GM12892 (cell line): ENCODE measurements at regions not wholly inside any gene's neighbourhood (a gene's known extent, or its start where the extent isn't known, plus 50 kb on each side); places are given as distances from the start of the nearest gene placed in this dataset.

Experiments
- POLR2A ChIP-seq: IDR thresholded peaks from 2 replicates; pipeline ENCODE4 v1.6.1; 2011; ENCODE audit warnings: low read depth, low read length, control low read depth
- POLR2AphosphoS5 ChIP-seq: IDR thresholded peaks from 2 replicates; pipeline ENCODE4 v1.6.1; 2011; ENCODE audit warnings: low read depth, low read length, control low read depth

DNA sequence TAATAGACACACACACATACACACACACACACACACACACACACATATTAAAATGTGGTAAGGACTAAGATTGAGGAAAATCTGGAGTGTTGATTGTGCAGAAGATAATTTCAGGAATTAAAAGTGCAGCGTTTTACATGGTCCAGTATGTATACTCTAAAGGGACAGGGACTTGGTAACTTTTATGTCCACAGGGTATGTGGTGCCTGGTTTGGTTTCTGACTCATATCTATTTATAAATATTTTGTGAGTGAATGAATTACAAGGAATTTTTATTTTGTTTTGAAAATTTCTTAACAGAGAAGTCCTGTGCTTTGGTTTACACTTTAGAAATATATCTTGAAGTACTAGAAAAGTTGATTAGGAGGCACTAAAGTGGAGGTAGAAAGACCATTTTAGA, 287.7 kb upstream of the NXPH2 start:
- TF ChIP-seq POLR2AphosphoS5 = no peak
- TF ChIP-seq POLR2A = no peak
